GM23338 (cell line): ENCODE measurements at regions not wholly inside any gene's neighbourhood (a gene's known extent, or its start where the extent isn't known, plus 50 kb on each side); places are given as distances from the start of the nearest gene placed in this dataset.

Source experiments
- ATAC-seq: fragments of 200-7000 bp; cut with Tn5 transposase; 3 replicates; pipeline ENCODE4 v1.9.1; 2020
- DNase-seq: peaks from one replicate; pipeline ENCODE4 v3.0.0-alpha.2; 2015; ENCODE audit warnings: low spot score
- H2AFZ ChIP-seq: fragments of 200-600 bp; sonication (generic); 2 replicates; pipeline ENCODE4 v1.8.0; 2016; ENCODE audit warnings: antibody characterized with exemption, mild to moderate bottlenecking, moderate library complexity
- H3F3A ChIP-seq: fragments of 200-600 bp; sonication (generic); replicated peaks from 2 replicates; pipeline ENCODE4 v1.8.0; 2017; ENCODE audit warnings: antibody characterized with exemption, mixed run types, low read depth
- H3K27ac ChIP-seq: fragments of 200-600 bp; sonication (generic); 2 replicates; pipeline ENCODE4 v1.6.1; 2016; ENCODE audit warnings: low read depth
- H3K27me3 ChIP-seq: fragments of 200-600 bp; sonication (generic); 2 replicates; pipeline ENCODE4 v1.8.0; 2016; ENCODE audit warnings: mild to moderate bottlenecking, mixed run types, moderate library complexity; ENCODE audit not compliant: insufficient read depth
- H3K36me3 ChIP-seq: fragments of 200-600 bp; sonication (generic); 2 replicates; pipeline ENCODE4 v1.8.0; 2016; ENCODE audit warnings: mild to moderate bottlenecking; ENCODE audit not compliant: insufficient read depth
- H3K4me1 ChIP-seq: fragments of 200-600 bp; sonication (generic); 2 replicates; pipeline ENCODE4 v1.8.0; 2016; ENCODE audit warnings: mild to moderate bottlenecking, moderate library complexity; ENCODE audit not compliant: insufficient read depth
- H3K4me2 ChIP-seq: fragments of 200-600 bp; sonication (generic); 2 replicates; pipeline ENCODE4 v1.7.1; 2017; ENCODE audit warnings: mixed run types
- H3K4me3 ChIP-seq: fragments of 200-600 bp; sonication (generic); 2 replicates; pipeline ENCODE4 v1.6.1; 2016; ENCODE audit warnings: mixed run types
- H3K79me2 ChIP-seq: fragments of 200-600 bp; sonication (generic); replicated peaks from 2 replicates; pipeline ENCODE4 v1.8.0; 2017; ENCODE audit warnings: mild to moderate bottlenecking; ENCODE audit not compliant: insufficient read depth
- H3K9me2 ChIP-seq: fragments of 200-600 bp; sonication (generic); 2 replicates; pipeline ENCODE4 v1.8.0; 2017; ENCODE audit not compliant: insufficient read depth
- H4K20me1 ChIP-seq: fragments of 200-600 bp; sonication (generic); replicated peaks from 2 replicates; pipeline ENCODE4 v1.8.0; 2017; ENCODE audit warnings: mild to moderate bottlenecking; ENCODE audit not compliant: insufficient read depth
- H3K27ac Mint-ChIP-seq: 2 replicates; pipeline ENCODE4 v1.8.0; 2020; ENCODE audit warnings: inconsistent platforms, mild to moderate bottlenecking, moderate library complexity, mixed read lengths
- H3K27me3 Mint-ChIP-seq: 3 replicates; pipeline ENCODE4 v1.8.0; 2022; ENCODE audit warnings: low read depth, mild to moderate bottlenecking, moderate library complexity, mixed read lengths, inconsistent platforms; ENCODE audit not compliant: insufficient read depth, poor library complexity
- H3K36me3 Mint-ChIP-seq: 3 replicates; pipeline ENCODE4 v1.8.0; 2021; ENCODE audit warnings: low read depth, mild to moderate bottlenecking, inconsistent platforms, moderate library complexity, mixed read lengths
- H3K4me1 Mint-ChIP-seq: 3 replicates; pipeline ENCODE4 v1.8.0; 2020; ENCODE audit warnings: mild to moderate bottlenecking, inconsistent platforms, mixed read lengths
- H3K4me3 Mint-ChIP-seq: 3 replicates; pipeline ENCODE4 v1.8.0; 2021; ENCODE audit warnings: moderate library complexity, mild to moderate bottlenecking, inconsistent platforms, mixed read lengths
- H3K9me3 Mint-ChIP-seq: 3 replicates; pipeline ENCODE4 v1.8.0; 2020; ENCODE audit warnings: moderate library complexity, mild to moderate bottlenecking, inconsistent platforms, mixed read lengths
- CREB1 ChIP-seq: fragments of 250-450 bp; sonication (Bioruptor Pico); IDR thresholded peaks from 2 replicates; pipeline ENCODE4 v1.5.0; 2020; ENCODE audit warnings: low read depth, mild to moderate bottlenecking, moderate library complexity
- CTCF ChIP-seq, 2 experiments: fragments of 200-600 bp in 1 of 2; sonication (generic) in 1 of 2; conservative IDR thresholded peaks; 2 replicates each; pipeline versions ENCODE4 v1.5.1 to v1.6.1; 2016 to 2017; ENCODE audit warnings: antibody characterized with exemption in 2 of 2, low read depth in 2 of 2, mild to moderate bottlenecking in 2 of 2, moderate library complexity in 1 of 2
- NANOG ChIP-seq: IDR thresholded peaks from 2 replicates; pipeline ENCODE4 v1.6.1; 2016; ENCODE audit warnings: antibody characterized with exemption, borderline replicate concordance
- POLR2AphosphoS5 ChIP-seq: IDR thresholded peaks from 2 replicates; pipeline ENCODE4 v1.6.1; 2016; ENCODE audit warnings: antibody characterized with exemption, low read depth
- STAT1 ChIP-seq: IDR thresholded peaks from one replicate; pipeline ENCODE4 v1.6.1; 2016; ENCODE audit warnings: antibody characterized with exemption; ENCODE audit not compliant: unreplicated experiment
- ZNF114 ChIP-seq: fragments of 250-450 bp; sonication (Bioruptor Pico); IDR thresholded peaks from 2 replicates; pipeline ENCODE4 v1.5.0; 2020; ENCODE audit warnings: mild to moderate bottlenecking, moderate library complexity
- ZNF331 ChIP-seq: fragments of 250-450 bp; sonication (Bioruptor Pico); IDR thresholded peaks from 2 replicates; pipeline ENCODE4 v1.5.0; 2020; ENCODE audit warnings: low read depth, mild to moderate bottlenecking, moderate library complexity
- ZNF462 ChIP-seq: fragments of 250-450 bp; sonication (Bioruptor Pico); IDR thresholded peaks from 2 replicates; pipeline ENCODE4 v1.5.0; 2020; ENCODE audit warnings: mild to moderate bottlenecking, moderate library complexity

- TF ChIP-seq ZNF462 (CRISPR knock-in tag) (no peak), NANOG (no peak), ZNF114 (CRISPR knock-in tag) (no peak), CTCF (conservative IDR thresholded peaks at IDR 0.05; ENCODE audit: low read depth in 2 of 2) (no peak)
Observed at GRCh38 chr9:18357321-18357720, 116.6 kb upstream of the ADAMTSL1 start (continued).

GRCh38 chr9:18358325-18358724, 115.6 kb upstream of the ADAMTSL1 start:
- H3K27ac Mint-ChIP-seq, result no peak overlapping the region
- H3K9me3 Mint-ChIP-seq, result no peaks in the 10 kb centered on the region; the same call in 2 of the 3 replicates
- H3K4me1 Mint-ChIP-seq, result no peaks in the 10 kb centered on the region
- no peak overlapping the region for H3K4me3 Mint-ChIP-seq
- H3K4me1 ChIP-seq, result peaks cover 3% of the 10 kb centered on the region; the same call in 1 of the 2 replicates
- H3K36me3 Mint-ChIP-seq, result no peaks in the 10 kb centered on the region
- ATAC-seq, result no peak
- H3K79me2 ChIP-seq, result no peaks in the 10 kb centered on the region
- H3K27ac ChIP-seq, result no peak overlapping the region
- no peak overlapping the region for H2AFZ ChIP-seq
- H3K27me3 ChIP-seq, result no peaks in the 10 kb centered on the region
- H3K4me3 ChIP-seq, result no peak overlapping the region
- no peak for DNase-seq
- no peaks in the 10 kb centered on the region for H3K36me3 ChIP-seq
- H4K20me1 ChIP-seq, result no peaks in the 10 kb centered on the region
- H3K4me2 ChIP-seq, result no peak overlapping the region
- H3K27me3 Mint-ChIP-seq, result no peaks in the 10 kb centered on the region
- no peaks in the 10 kb centered on the region for H3F3A ChIP-seq
- H3K9me2 ChIP-seq, result peaks cover 4% of the 10 kb centered on the region; the same call in 1 of the 2 replicates
- no peak for TF ChIP-seq ZNF331 (CRISPR knock-in tag)
- TF ChIP-seq ZNF114 (CRISPR knock-in tag), result no peak
- no peak for TF ChIP-seq CTCF (conservative IDR thresholded peaks at IDR 0.05; ENCODE audit: low read depth in 2 of 2)
- no peak for TF ChIP-seq CREB1
- no peak for TF ChIP-seq POLR2AphosphoS5
- TF ChIP-seq STAT1, result no peak
